C4-2B (cell line): ENCODE measurements at regions not wholly inside any gene's neighbourhood (a gene's known extent, or its start where the extent isn't known, plus 50 kb on each side); places are given as distances from the start of the nearest gene placed in this dataset.

Experiments used
- ZFX ChIP-seq: fragments of 450-650 bp; IDR thresholded peaks from 2 replicates; pipeline ENCODE4 v1.6.1; 2017
- TF ChIP-seq, protein P1 (sequence below): fragments of 450-650 bp; conservative IDR thresholded peaks from 2 replicates; pipeline ENCODE4 v1.5.1; 2017; ENCODE audit warnings: mild to moderate bottlenecking

DNA sequence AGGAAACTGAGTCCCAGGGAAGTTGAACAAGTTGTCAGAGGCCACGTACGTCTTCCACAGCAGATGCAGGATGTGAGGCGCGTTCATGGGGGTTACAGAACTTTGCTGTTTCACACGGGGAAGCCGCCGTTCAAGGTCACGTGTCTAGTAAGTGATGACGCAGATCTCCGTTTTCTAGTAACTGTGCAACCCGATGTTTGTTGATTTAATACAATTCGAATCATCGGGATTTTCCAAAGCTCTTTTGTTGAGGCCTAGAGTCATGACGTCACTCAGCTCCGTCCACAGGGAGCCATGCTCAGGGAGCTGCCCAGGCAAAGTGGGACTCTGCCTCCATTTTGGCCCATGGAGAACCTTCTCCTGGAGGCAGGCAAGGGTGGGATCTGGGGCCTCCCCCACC is 1121.8 kb downstream of the TBC1D22A start:
- TF ChIP-seq, protein P1, sequence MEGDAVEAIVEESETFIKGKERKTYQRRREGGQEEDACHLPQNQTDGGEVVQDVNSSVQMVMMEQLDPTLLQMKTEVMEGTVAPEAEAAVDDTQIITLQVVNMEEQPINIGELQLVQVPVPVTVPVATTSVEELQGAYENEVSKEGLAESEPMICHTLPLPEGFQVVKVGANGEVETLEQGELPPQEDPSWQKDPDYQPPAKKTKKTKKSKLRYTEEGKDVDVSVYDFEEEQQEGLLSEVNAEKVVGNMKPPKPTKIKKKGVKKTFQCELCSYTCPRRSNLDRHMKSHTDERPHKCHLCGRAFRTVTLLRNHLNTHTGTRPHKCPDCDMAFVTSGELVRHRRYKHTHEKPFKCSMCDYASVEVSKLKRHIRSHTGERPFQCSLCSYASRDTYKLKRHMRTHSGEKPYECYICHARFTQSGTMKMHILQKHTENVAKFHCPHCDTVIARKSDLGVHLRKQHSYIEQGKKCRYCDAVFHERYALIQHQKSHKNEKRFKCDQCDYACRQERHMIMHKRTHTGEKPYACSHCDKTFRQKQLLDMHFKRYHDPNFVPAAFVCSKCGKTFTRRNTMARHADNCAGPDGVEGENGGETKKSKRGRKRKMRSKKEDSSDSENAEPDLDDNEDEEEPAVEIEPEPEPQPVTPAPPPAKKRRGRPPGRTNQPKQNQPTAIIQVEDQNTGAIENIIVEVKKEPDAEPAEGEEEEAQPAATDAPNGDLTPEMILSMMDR: no peak
- no peak for TF ChIP-seq ZFX
